ENCODE measurements at regions not wholly inside any gene's neighbourhood (a gene's known extent, or its start where the extent isn't known, plus 50 kb on each side); places are given as distances from the start of the nearest gene placed in this dataset.

DNA sequence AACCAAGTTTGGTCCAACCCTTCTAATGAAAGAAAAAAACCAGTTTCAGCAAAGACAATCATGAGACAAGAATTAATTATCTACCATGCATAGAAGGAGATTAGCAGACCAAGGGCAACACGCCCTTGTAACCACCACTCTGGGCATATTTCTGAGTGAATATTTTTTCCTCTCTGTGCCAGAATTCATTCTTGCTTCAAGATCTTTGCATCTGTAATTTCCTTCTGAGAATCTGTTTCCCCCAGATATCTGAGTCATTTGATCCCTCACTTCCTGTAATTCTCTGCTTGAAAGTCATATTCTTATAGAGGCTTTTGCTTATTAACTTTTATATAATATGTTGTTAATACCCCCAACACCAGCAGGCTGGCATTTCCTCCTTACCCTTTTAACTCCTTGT is 243.7 kb downstream of the SLC16A7 start:
- TF ChIP-seq, protein P1, sequence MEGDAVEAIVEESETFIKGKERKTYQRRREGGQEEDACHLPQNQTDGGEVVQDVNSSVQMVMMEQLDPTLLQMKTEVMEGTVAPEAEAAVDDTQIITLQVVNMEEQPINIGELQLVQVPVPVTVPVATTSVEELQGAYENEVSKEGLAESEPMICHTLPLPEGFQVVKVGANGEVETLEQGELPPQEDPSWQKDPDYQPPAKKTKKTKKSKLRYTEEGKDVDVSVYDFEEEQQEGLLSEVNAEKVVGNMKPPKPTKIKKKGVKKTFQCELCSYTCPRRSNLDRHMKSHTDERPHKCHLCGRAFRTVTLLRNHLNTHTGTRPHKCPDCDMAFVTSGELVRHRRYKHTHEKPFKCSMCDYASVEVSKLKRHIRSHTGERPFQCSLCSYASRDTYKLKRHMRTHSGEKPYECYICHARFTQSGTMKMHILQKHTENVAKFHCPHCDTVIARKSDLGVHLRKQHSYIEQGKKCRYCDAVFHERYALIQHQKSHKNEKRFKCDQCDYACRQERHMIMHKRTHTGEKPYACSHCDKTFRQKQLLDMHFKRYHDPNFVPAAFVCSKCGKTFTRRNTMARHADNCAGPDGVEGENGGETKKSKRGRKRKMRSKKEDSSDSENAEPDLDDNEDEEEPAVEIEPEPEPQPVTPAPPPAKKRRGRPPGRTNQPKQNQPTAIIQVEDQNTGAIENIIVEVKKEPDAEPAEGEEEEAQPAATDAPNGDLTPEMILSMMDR (IDR thresholded peaks at IDR 0.05), result no peak
- DNase-seq (ENCODE audit: low spot score), result no peak
- H3K27me3 ChIP-seq (replicated peaks; ENCODE audit: insufficient read depth), result no peaks in the 10 kb centered on the region
- no peak overlapping the region for H3K27ac ChIP-seq
- no peaks in the 10 kb centered on the region for H3K36me3 ChIP-seq
- ATAC-seq (ENCODE audit: insufficient number of reproducible peaks, low FRiP score, low read depth), result no peak
- H3K4me3 ChIP-seq, result no peak overlapping the region
- H3K9me3 ChIP-seq, result no peaks in the 10 kb centered on the region
- no peaks in the 10 kb centered on the region for H3K4me1 ChIP-seq (ENCODE audit: control insufficient read depth in 1 of 2, low read depth in 2 of 2)

- DNase-seq (ENCODE audit: low spot score), result no peak
- Histone ChIP-seq H3K36me3 (no peaks in the 10 kb centered on the region), H3K27ac (no peak overlapping the region), H3K4me1 (ENCODE audit: control insufficient read depth in 1 of 2, low read depth in 2 of 2) (no peaks in the 10 kb centered on the region), H3K27me3 (replicated peaks; ENCODE audit: insufficient read depth) (no peaks in the 10 kb centered on the region), H3K4me3 (no peak overlapping the region), H3K9me3 (no peaks in the 10 kb centered on the region)
- no peak for ATAC-seq (ENCODE audit: insufficient number of reproducible peaks, low FRiP score, low read depth)
- TF ChIP-seq, protein P1 (IDR thresholded peaks at IDR 0.05), result no peak
Measured at GRCh38 chr12:59843260-59843843, 247.5 kb downstream of the SLC16A7 start.

DNA sequence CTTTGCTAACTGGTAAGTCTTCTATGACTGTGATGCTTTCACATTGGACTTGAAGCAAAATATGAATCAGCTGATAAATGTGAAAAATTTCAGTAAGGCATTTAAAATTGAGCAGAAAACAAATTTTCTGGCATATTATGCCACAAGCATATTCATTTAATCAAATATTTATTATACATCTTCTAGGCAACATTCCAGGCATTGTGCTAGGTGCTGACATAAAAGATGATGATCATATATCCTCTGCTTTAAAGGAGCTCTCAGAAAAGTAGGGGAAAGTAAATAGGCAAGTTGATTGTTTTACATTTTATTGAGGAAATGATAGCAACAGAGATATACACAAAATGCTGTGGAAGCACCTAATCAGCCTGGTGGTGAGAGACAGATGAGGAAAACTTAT is 248.9 kb downstream of the SLC16A7 start:
- DNase-seq (ENCODE audit: low spot score) (no peak), ATAC-seq (ENCODE audit: insufficient number of reproducible peaks, low FRiP score, low read depth) (no peak)
- Histone ChIP-seq H3K4me3 (no peak overlapping the region), H3K4me1 (ENCODE audit: control insufficient read depth in 1 of 2, low read depth in 2 of 2) (no peaks in the 10 kb centered on the region), H3K27me3 (replicated peaks; ENCODE audit: insufficient read depth) (no peaks in the 10 kb centered on the region), H3K36me3 (no peaks in the 10 kb centered on the region), H3K27ac (no peak overlapping the region), H3K9me3 (no peaks in the 10 kb centered on the region)
- TF ChIP-seq, protein P1 (IDR thresholded peaks at IDR 0.05), result no peak

DNA sequence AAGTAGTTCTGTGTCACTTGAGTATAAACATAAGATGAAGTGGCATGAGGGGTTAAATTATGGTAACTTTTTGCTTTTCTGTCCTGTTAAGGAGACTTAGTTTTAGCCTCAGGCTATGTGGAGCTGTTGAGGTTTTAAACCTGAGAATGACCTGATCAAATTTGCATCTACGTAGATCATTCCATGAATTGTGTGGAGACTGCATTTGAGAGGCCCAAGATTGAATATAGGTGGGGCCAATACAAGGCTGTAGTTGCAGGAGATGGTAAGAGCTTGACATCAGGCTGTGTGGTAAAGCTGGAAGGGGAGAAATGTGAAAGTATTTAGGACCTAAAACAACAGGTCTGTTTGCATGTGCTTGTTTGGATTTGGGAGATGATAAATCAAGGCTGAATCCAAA is 249.5 kb downstream of the SLC16A7 start:
- no peaks in the 10 kb centered on the region for H3K36me3 ChIP-seq
- TF ChIP-seq, protein P1 (IDR thresholded peaks at IDR 0.05), result no peak

GRCh38 chr12:59847127-59847526 is 251.3 kb downstream of the SLC16A7 start:
- Histone ChIP-seq H3K4me3 (no peak overlapping the region), H3K36me3 (no peaks in the 10 kb centered on the region), H3K27ac (no peak overlapping the region), H3K9me3 (no peaks in the 10 kb centered on the region), H3K4me1 (ENCODE audit: control insufficient read depth in 1 of 2, low read depth in 2 of 2) (no peaks in the 10 kb centered on the region), H3K27me3 (replicated peaks; ENCODE audit: insufficient read depth) (no peaks in the 10 kb centered on the region)
- ATAC-seq (ENCODE audit: insufficient number of reproducible peaks, low FRiP score, low read depth), result no peak
- TF ChIP-seq, protein P1 (IDR thresholded peaks at IDR 0.05), result no peak
- DNase-seq (ENCODE audit: low spot score), result no peak

More for the DNA sequence above, 249.5 kb downstream of the SLC16A7 start:
- no peaks in the 10 kb centered on the region for H3K27me3 ChIP-seq (replicated peaks; ENCODE audit: insufficient read depth)
- H3K4me3 ChIP-seq, result no peak overlapping the region
- no peaks in the 10 kb centered on the region for H3K4me1 ChIP-seq (ENCODE audit: control insufficient read depth in 1 of 2, low read depth in 2 of 2)
- ATAC-seq (ENCODE audit: insufficient number of reproducible peaks, low FRiP score, low read depth) (no peak), DNase-seq (ENCODE audit: low spot score) (no peak)
- no peaks in the 10 kb centered on the region for H3K9me3 ChIP-seq
- no peak overlapping the region for H3K27ac ChIP-seq

Measured in thoracic aorta (tissue), 2 donors.